ENCODE measurements at regions not wholly inside any gene's neighbourhood (a gene's known extent, or its start where the extent isn't known, plus 50 kb on each side); places are given as distances from the start of the nearest gene placed in this dataset.

DNA sequence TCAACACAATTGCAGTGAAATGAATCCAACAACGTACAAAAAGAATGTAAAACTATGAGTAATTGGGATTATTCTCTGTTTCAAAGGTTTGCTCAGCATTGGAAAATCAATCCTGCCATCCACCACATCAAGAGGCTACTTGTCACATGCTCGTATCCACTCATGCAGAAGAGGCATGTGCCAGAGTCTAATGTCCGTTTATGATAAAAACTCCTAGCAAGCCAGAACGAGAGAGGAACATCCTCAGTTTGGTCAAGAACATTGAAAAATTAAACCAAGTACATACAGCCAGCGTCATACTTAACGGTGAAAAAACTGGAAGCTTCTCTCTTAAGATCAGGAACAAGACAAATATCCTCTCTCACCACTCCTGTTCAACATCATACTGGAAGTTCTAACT lies 563.9 kb upstream of the TMEM132C start:
- Histone ChIP-seq H2AFZ (ENCODE audit: low read depth, low read length) (no peak overlapping the region), H3K4me2 (ENCODE audit: low read length) (no peak overlapping the region), H4K20me1 (ENCODE audit: insufficient read depth) (no peaks in the 10 kb centered on the region), H3K36me3 (ENCODE audit: insufficient read depth, low read length) (no peaks in the 10 kb centered on the region), H3K9me3 (ENCODE audit: low read length) (no peaks in the 10 kb centered on the region), H3F3A (ENCODE audit: insufficient read depth, low read length, poor library complexity, severe bottlenecking) (no peaks in the 10 kb centered on the region), H3K27me3 (ENCODE audit: insufficient read depth, low read depth, low read length) (no peaks in the 10 kb centered on the region), H3K9me2 (ENCODE audit: insufficient read depth, low read length) (no peaks in the 10 kb centered on the region), H3K27ac (ENCODE audit: low read length) (no peak overlapping the region), H3K79me2 (replicated peaks; ENCODE audit: insufficient read depth, low read length) (no peaks in the 10 kb centered on the region), H3K4me3 (ENCODE audit: low read length) (no peak overlapping the region), H3K9ac (ENCODE audit: low read length) (no peak overlapping the region)
- TF ChIP-seq TAF1 (IDR thresholded peaks at IDR 0.05; ENCODE audit: low read depth) (no peak), RAD21 (conservative IDR thresholded peaks at IDR 0.05) (no peak), REST (IDR thresholded peaks at IDR 0.05; ENCODE audit: borderline replicate concordance) (no peak), EP300 (conservative IDR thresholded peaks at IDR 0.05; ENCODE audit: poor library complexity, severe bottlenecking) (no peak), EZH2 (IDR thresholded peaks at IDR 0.05; ENCODE audit: borderline replicate concordance, insufficient read depth, low read length, poor library complexity, severe bottlenecking) (no peak), SMC3 (conservative IDR thresholded peaks at IDR 0.05; ENCODE audit: poor library complexity) (no peak)
- TF ChIP-seq, protein P1, sequence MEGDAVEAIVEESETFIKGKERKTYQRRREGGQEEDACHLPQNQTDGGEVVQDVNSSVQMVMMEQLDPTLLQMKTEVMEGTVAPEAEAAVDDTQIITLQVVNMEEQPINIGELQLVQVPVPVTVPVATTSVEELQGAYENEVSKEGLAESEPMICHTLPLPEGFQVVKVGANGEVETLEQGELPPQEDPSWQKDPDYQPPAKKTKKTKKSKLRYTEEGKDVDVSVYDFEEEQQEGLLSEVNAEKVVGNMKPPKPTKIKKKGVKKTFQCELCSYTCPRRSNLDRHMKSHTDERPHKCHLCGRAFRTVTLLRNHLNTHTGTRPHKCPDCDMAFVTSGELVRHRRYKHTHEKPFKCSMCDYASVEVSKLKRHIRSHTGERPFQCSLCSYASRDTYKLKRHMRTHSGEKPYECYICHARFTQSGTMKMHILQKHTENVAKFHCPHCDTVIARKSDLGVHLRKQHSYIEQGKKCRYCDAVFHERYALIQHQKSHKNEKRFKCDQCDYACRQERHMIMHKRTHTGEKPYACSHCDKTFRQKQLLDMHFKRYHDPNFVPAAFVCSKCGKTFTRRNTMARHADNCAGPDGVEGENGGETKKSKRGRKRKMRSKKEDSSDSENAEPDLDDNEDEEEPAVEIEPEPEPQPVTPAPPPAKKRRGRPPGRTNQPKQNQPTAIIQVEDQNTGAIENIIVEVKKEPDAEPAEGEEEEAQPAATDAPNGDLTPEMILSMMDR (IDR thresholded peaks at IDR 0.05; ENCODE audit: poor library complexity, severe bottlenecking) = no peak

- no peak overlapping the region for H2AFZ ChIP-seq (ENCODE audit: low read depth, low read length)
Observed at GRCh38 chr12:127711108-127711507, 555.9 kb upstream of the TMEM132C start.

More at GRCh38 chr12:127711108-127711507, 555.9 kb upstream of the TMEM132C start:
- Histone ChIP-seq H3K9ac (ENCODE audit: low read length) (no peak overlapping the region), H3K27ac (ENCODE audit: low read length) (no peak overlapping the region), H3K4me2 (ENCODE audit: low read length) (no peak overlapping the region), H3K79me2 (replicated peaks; ENCODE audit: insufficient read depth, low read length) (no peaks in the 10 kb centered on the region), H3K9me2 (ENCODE audit: insufficient read depth, low read length) (no peaks in the 10 kb centered on the region), H3K9me3 (ENCODE audit: low read length) (no peaks in the 10 kb centered on the region), H3F3A (ENCODE audit: insufficient read depth, low read length, poor library complexity, severe bottlenecking) (no peaks in the 10 kb centered on the region), H3K27me3 (ENCODE audit: insufficient read depth, low read depth, low read length) (no peaks in the 10 kb centered on the region), H3K4me3 (ENCODE audit: low read length) (no peak overlapping the region), H4K20me1 (ENCODE audit: insufficient read depth) (no peaks in the 10 kb centered on the region), H3K36me3 (ENCODE audit: insufficient read depth, low read length) (no peaks in the 10 kb centered on the region)
- no peak for TF ChIP-seq EP300 (conservative IDR thresholded peaks at IDR 0.05; ENCODE audit: poor library complexity, severe bottlenecking)
- TF ChIP-seq POLR2AphosphoS5 (IDR thresholded peaks at IDR 0.05) = no peak
- TF ChIP-seq RAD21 (conservative IDR thresholded peaks at IDR 0.05) = no peak
- TF ChIP-seq REST (IDR thresholded peaks at IDR 0.05; ENCODE audit: borderline replicate concordance) = no peak
